ENCODE measurements at regions not wholly inside any gene's neighbourhood (a gene's known extent, or its start where the extent isn't known, plus 50 kb on each side); places are given as distances from the start of the nearest gene placed in this dataset.

DNA sequence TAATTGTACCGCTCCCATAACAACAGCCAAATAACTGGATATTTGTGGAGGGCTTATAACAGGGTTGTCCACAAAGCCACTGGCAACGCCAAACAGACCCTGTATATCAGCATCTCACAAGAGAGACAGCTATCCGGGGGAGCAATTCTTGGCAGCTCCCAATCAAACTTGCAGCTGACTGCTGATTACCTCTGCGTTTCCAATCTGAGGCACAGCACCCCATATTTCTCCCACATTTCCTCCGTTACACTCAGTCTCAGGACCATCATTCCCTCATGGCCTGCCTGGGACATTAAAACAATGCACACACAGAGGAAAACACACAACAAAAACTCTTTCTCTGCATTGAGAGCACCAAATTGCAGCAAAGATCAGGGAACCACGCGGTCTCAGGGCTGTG, 67.8 kb upstream of the SDK1 start:
- TF ChIP-seq POLR2A (IDR thresholded peaks at IDR 0.05): no peak
- TF ChIP-seq, protein P1, sequence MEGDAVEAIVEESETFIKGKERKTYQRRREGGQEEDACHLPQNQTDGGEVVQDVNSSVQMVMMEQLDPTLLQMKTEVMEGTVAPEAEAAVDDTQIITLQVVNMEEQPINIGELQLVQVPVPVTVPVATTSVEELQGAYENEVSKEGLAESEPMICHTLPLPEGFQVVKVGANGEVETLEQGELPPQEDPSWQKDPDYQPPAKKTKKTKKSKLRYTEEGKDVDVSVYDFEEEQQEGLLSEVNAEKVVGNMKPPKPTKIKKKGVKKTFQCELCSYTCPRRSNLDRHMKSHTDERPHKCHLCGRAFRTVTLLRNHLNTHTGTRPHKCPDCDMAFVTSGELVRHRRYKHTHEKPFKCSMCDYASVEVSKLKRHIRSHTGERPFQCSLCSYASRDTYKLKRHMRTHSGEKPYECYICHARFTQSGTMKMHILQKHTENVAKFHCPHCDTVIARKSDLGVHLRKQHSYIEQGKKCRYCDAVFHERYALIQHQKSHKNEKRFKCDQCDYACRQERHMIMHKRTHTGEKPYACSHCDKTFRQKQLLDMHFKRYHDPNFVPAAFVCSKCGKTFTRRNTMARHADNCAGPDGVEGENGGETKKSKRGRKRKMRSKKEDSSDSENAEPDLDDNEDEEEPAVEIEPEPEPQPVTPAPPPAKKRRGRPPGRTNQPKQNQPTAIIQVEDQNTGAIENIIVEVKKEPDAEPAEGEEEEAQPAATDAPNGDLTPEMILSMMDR (IDR thresholded peaks at IDR 0.05): no peak
